CD4-positive, alpha-beta T cell treated with Interferon gamma for 1 hour (primary cell): ENCODE measurements at regions not wholly inside any gene's neighbourhood (a gene's known extent, or its start where the extent isn't known, plus 50 kb on each side); places are given as distances from the start of the nearest gene placed in this dataset.
A peak's percentile ranks its signal among the peaks of the same experiment; 100 is the strongest.

Source experiments
- DNase-seq: peaks from one replicate; pipeline ENCODE4 v3.0.0-alpha.2; 2020

GRCh38 chr20:4427940-4428586, 179.0 kb upstream of the ADRA1D start:
- DNase-seq, result no peak

- no peak for DNase-seq
Observed at GRCh38 chr20:4418141-4418540, 169.1 kb upstream of the ADRA1D start.

- DNase-seq, result no peak
Observed at GRCh38 chr20:4415281-4415680, 166.2 kb upstream of the ADRA1D start.

GRCh38 chr20:4413314-4414049, 164.4 kb upstream of the ADRA1D start:
- peak; percentile 31 for DNase-seq

GRCh38 chr20:4412216-4412615, 163.1 kb upstream of the ADRA1D start:
- no peak for DNase-seq

GRCh38 chr20:4411744-4412143, 162.7 kb upstream of the ADRA1D start:
- DNase-seq, result no peak

GRCh38 chr20:4406627-4407026, 157.5 kb upstream of the ADRA1D start:
- no peak for DNase-seq

GRCh38 chr20:4401601-4402000, 152.5 kb upstream of the ADRA1D start:
- DNase-seq, result no peak

GRCh38 chr20:4384961-4385360, 135.9 kb upstream of the ADRA1D start:
- no peak for DNase-seq

- no peak for DNase-seq
Observed at GRCh38 chr20:4383961-4384360, 134.9 kb upstream of the ADRA1D start.

- DNase-seq, result no peak
Observed at GRCh38 chr20:4375881-4376280, 126.8 kb upstream of the ADRA1D start.

GRCh38 chr20:4373454-4373853, 124.4 kb upstream of the ADRA1D start:
- DNase-seq, result no peak

GRCh38 chr20:4371623-4372251, 122.7 kb upstream of the ADRA1D start:
- DNase-seq, result peak; percentile 10

- no peak for DNase-seq
Observed at GRCh38 chr20:4370851-4371250, 121.8 kb upstream of the ADRA1D start.

- peak; percentile 22 for DNase-seq
Observed at GRCh38 chr20:4369798-4370124, 120.7 kb upstream of the ADRA1D start.

GRCh38 chr20:4369119-4369797, 120.2 kb upstream of the ADRA1D start:
- DNase-seq, result no peak

- no peak for DNase-seq
Observed at GRCh38 chr20:4366076-4366475, 117.0 kb upstream of the ADRA1D start.

GRCh38 chr20:4358552-4358951, 109.5 kb upstream of the ADRA1D start:
- DNase-seq, result no peak

GRCh38 chr20:4352348-4352747, 103.3 kb upstream of the ADRA1D start:
- no peak for DNase-seq

GRCh38 chr20:4350096-4350495, 101.0 kb upstream of the ADRA1D start:
- no peak for DNase-seq

GRCh38 chr20:4344670-4345069, 95.6 kb upstream of the ADRA1D start:
- no peak for DNase-seq

- DNase-seq, result no peak
Observed at GRCh38 chr20:4342609-4343008, 93.5 kb upstream of the ADRA1D start.

- DNase-seq, result no peak
Observed at GRCh38 chr20:4341804-4342485, 92.9 kb upstream of the ADRA1D start.
